ENCODE measurements at regions not wholly inside any gene's neighbourhood (a gene's known extent, or its start where the extent isn't known, plus 50 kb on each side); places are given as distances from the start of the nearest gene placed in this dataset.

GRCh38 chr13:75231235-75231634 is 250.7 kb downstream of the TBC1D4 start:
- H3K4me3 ChIP-seq (ENCODE audit: low read depth, low read length) = no peak overlapping the region

- no peak overlapping the region for H3K4me3 ChIP-seq (ENCODE audit: low read depth, low read length)
Measured at GRCh38 chr13:75226733-75227435, 255.1 kb downstream of the TBC1D4 start.

GRCh38 chr13:75226092-75226491 is 255.9 kb downstream of the TBC1D4 start:
- no peak overlapping the region for H3K4me3 ChIP-seq (ENCODE audit: low read depth, low read length)

- no peak overlapping the region for H3K4me3 ChIP-seq (ENCODE audit: low read depth, low read length)
Measured at GRCh38 chr13:75225288-75226032, 256.5 kb downstream of the TBC1D4 start.

- no peak overlapping the region for H3K4me3 ChIP-seq (ENCODE audit: low read depth, low read length)
Measured at GRCh38 chr13:75224053-75224742, 257.8 kb downstream of the TBC1D4 start.

GRCh38 chr13:75222031-75222430 is 259.9 kb downstream of the TBC1D4 start:
- no peak overlapping the region for H3K4me3 ChIP-seq (ENCODE audit: low read depth, low read length)

GRCh38 chr13:75220861-75221260 is 261.1 kb downstream of the TBC1D4 start:
- no peak overlapping the region for H3K4me3 ChIP-seq (ENCODE audit: low read depth, low read length)

GRCh38 chr13:75220238-75220542 is 261.8 kb downstream of the TBC1D4 start:
- H3K4me3 ChIP-seq (ENCODE audit: low read depth, low read length) = no peak overlapping the region

GRCh38 chr13:75219479-75220237 is 262.3 kb downstream of the TBC1D4 start:
- H3K4me3 ChIP-seq (ENCODE audit: low read depth, low read length) = peak overlapping the region; percentile 25

- H3K4me3 ChIP-seq (ENCODE audit: low read depth, low read length) = no peak overlapping the region
Measured at GRCh38 chr13:75217949-75218348, 264.0 kb downstream of the TBC1D4 start.

- no peak overlapping the region for H3K4me3 ChIP-seq (ENCODE audit: low read depth, low read length)
Measured at GRCh38 chr13:75216038-75216437, 265.9 kb downstream of the TBC1D4 start.

- no peak overlapping the region for H3K4me3 ChIP-seq (ENCODE audit: low read depth, low read length)
Measured at GRCh38 chr13:75214846-75215245, 267.1 kb downstream of the TBC1D4 start.

- H3K4me3 ChIP-seq (ENCODE audit: low read depth, low read length) = no peak overlapping the region
Measured at GRCh38 chr13:75202981-75203380, 279.0 kb downstream of the TBC1D4 start.

GRCh38 chr13:75197803-75198202 is 284.2 kb downstream of the TBC1D4 start:
- H3K4me3 ChIP-seq (ENCODE audit: low read depth, low read length) = no peak overlapping the region

GRCh38 chr13:75196147-75196837 is 285.7 kb downstream of the TBC1D4 start:
- H3K4me3 ChIP-seq (ENCODE audit: low read depth, low read length) = no peak overlapping the region

- no peak overlapping the region for H3K4me3 ChIP-seq (ENCODE audit: low read depth, low read length)
Measured at GRCh38 chr13:75195495-75196146, 286.3 kb downstream of the TBC1D4 start.

GRCh38 chr13:75194717-75195462 is 287.1 kb downstream of the TBC1D4 start:
- no peak overlapping the region for H3K4me3 ChIP-seq (ENCODE audit: low read depth, low read length)

- H3K4me3 ChIP-seq (ENCODE audit: low read depth, low read length) = no peak overlapping the region
Measured at GRCh38 chr13:75186379-75186778, 295.6 kb downstream of the TBC1D4 start.

GRCh38 chr13:75181906-75182305 is 300.1 kb downstream of the TBC1D4 start:
- no peak overlapping the region for H3K4me3 ChIP-seq (ENCODE audit: low read depth, low read length)
